ENCODE measurements at regions not wholly inside any gene's neighbourhood (a gene's known extent, or its start where the extent isn't known, plus 50 kb on each side); places are given as distances from the start of the nearest gene placed in this dataset.

DNA sequence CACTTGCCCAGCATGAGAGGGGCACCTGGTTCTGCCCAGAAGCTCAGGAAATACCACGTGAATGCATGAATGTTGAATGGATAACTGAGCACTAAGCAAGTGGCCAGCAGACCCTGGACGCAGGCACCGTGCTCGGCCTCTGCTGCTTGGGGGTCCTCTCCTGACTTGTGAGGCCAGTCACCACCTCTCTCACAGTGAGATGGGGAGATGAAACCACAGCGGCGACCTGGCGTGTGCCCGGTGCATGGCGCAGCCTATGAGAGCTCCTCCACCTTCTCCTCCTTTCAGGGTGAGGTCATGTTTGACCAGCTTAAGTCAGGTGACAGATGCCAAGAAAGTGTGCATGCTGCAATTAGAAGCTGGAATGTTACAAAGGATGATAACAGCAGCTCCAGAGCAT, 75.5 kb downstream of the HMX1 start:
- Mint-ChIP-seq H3K27ac (no peak overlapping the region), H3K4me1 (no peaks in the 10 kb centered on the region), H3K36me3 (ENCODE audit: low read depth) (no peaks in the 10 kb centered on the region), H3K27me3 (no peaks in the 10 kb centered on the region), H3K4me3 (no peak overlapping the region), H3K9me3 (ENCODE audit: low read depth) (no peaks in the 10 kb centered on the region)
- ChIA-PET CTCF (no interaction called here), POLR2A (no interaction called here)
- DNase-seq (no peak), ATAC-seq (no peak)
- intact Hi-C loops (cut with DNase I, micrococcal nuclease) = no loop called here

DNA sequence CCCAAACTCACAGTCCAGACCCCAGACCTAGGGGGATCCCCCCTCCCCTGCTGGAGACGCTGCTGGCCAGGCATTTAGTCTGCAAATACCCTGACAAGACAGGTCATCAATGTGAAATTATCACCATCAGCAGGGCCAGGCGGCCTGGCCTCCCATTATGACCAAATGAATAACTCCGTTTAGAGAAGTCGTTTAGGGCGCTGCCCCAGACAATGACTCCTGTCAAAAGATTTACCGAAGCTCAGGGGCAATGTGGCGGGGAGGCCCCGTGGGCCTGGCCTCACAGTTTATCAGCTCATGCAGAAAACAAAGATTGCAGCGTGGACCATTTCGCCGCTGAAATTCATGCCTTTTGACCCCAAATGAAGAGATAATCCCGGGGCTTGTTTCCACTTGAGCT, 76.5 kb downstream of the HMX1 start:
- intact Hi-C loops (cut with DNase I, micrococcal nuclease) = no loop called here
- no peaks in the 10 kb centered on the region for H3K27me3 Mint-ChIP-seq
- H3K9me3 Mint-ChIP-seq (ENCODE audit: low read depth) = no peaks in the 10 kb centered on the region
- no peak overlapping the region for H3K27ac Mint-ChIP-seq
- no peak for DNase-seq
- no peaks in the 10 kb centered on the region for H3K36me3 Mint-ChIP-seq (ENCODE audit: low read depth)
- no peak overlapping the region for H3K4me3 Mint-ChIP-seq
- POLR2A ChIA-PET = no interaction called here
- CTCF ChIA-PET = interaction anchor here (0.7 kb wide), 1 partner anchor 11 kb away, joined by 3 read pairs; no protein-coding TSS in a partner anchor
- no peaks in the 10 kb centered on the region for H3K4me1 Mint-ChIP-seq
- ATAC-seq = no peak

DNA sequence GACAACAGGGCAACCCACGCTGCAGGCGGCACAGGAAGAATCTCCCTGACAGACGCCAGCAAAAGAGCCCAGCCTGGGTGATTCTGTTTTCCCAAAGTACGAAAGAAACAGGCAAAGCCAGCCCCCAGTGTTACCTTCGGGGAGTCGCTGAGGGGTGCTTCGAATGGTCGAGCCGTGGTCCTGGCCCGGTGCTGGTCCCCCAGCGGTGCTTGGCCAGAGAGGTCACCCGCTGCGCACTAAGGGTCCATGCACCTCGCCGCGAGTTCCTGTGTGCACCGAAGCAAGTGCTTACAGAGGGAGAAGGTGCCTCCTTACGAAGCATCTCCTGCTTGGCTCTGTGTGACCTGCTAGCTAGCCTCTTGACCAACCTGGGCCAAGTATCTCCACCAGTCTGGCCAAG, 77.1 kb downstream of the HMX1 start:
- Mint-ChIP-seq H3K27ac (no peak overlapping the region), H3K4me1 (no peaks in the 10 kb centered on the region), H3K4me3 (no peak overlapping the region), H3K36me3 (ENCODE audit: low read depth) (no peaks in the 10 kb centered on the region), H3K9me3 (ENCODE audit: low read depth) (no peaks in the 10 kb centered on the region), H3K27me3 (no peaks in the 10 kb centered on the region)
- ATAC-seq (no peak), DNase-seq (no peak)
- CTCF ChIA-PET = interaction anchor here (0.7 kb wide), 1 partner anchor 11 kb away, joined by 3 read pairs; no protein-coding TSS in a partner anchor
- POLR2A ChIA-PET = no interaction called here
- intact Hi-C loops (cut with DNase I, micrococcal nuclease) = no loop called here

DNA sequence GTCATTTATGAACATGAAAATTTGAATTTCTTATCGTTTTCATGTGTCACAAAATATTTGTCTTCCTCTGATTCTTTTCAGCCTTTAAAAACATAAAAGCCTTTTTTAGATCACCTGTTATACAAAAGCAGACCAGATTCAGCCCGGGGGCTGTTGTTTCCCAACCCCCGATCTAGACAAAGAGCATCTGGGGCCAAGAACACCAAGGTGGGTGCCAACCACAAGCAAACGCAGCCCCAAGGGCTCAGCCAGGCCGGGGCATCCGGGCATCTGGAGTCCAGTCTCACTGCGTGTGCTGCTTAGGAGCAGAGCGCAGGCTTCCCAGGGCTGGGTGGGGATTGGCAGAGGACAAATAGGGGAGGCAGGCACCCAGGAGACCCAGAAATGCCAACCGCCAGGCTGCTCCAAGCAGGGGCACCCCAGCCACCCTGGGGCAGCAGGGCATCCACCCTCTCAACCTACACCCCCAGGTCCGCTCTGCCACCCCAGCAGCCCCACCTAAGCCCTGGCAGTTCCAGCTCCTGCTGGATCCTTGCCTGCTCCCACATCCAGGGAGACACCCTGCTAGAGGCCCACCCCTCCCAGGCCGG, 78.0 kb downstream of the HMX1 start:
- intact Hi-C loops (cut with DNase I, micrococcal nuclease) = no loop called here
- Mint-ChIP-seq H3K4me1 (no peaks in the 10 kb centered on the region), H3K27ac (no peak overlapping the region), H3K27me3 (no peaks in the 10 kb centered on the region), H3K4me3 (no peak overlapping the region), H3K36me3 (ENCODE audit: low read depth) (no peaks in the 10 kb centered on the region), H3K9me3 (ENCODE audit: low read depth) (no peaks in the 10 kb centered on the region)
- no peak for DNase-seq
- ATAC-seq = no peak
- ChIA-PET CTCF (no interaction called here), POLR2A (no interaction called here)

DNA sequence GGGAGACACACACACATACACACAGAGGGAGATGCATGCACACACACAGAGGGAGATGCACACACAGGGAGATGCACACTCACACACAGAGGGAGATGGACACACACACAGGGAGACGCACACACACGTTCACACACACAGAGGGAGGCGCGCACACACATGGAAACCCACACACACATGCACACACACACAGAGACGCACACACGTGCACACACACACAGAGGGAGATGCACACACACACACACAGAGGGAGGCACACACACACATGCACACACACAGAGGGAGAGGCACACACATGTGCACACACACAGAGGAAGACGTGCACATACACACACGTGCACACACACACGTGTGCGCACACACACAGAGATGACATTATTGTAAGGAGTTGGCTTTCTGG, 79.1 kb downstream of the HMX1 start:
- no peaks in the 10 kb centered on the region for H3K27me3 Mint-ChIP-seq
- ATAC-seq (no peak), DNase-seq (no peak)
- POLR2A ChIA-PET = no interaction called here
- no peak overlapping the region for H3K4me3 Mint-ChIP-seq
- CTCF ChIA-PET = no interaction called here
- no peaks in the 10 kb centered on the region for H3K4me1 Mint-ChIP-seq
- no peak overlapping the region for H3K27ac Mint-ChIP-seq
- intact Hi-C loops (cut with DNase I, micrococcal nuclease) = no loop called here
- no peaks in the 10 kb centered on the region for H3K9me3 Mint-ChIP-seq (ENCODE audit: low read depth)
- H3K36me3 Mint-ChIP-seq (ENCODE audit: low read depth) = no peaks in the 10 kb centered on the region

DNA sequence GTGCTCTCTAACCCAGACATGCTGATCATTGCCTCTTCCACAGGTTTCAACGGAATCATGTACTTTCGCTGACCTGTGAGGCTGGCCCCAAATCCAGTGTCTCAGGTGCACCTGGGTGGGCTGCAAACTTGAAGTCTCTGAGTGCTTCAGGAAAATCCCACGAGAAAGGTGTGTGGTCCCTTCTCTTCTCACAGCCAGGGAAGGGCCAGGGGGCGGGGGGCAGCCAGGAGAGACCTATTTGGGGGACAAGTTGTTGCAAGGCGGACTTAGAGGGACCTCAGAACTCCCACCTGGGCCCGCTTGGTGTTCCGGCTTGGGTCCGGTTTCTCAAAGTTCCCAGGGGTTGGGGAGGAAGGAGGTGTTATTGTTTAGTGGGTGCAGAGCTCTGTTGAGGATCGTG, 80.0 kb downstream of the HMX1 start:
- no peaks in the 10 kb centered on the region for H3K27me3 Mint-ChIP-seq
- ChIA-PET CTCF (no interaction called here), POLR2A (no interaction called here)
- H3K4me3 Mint-ChIP-seq = no peak overlapping the region
- no peaks in the 10 kb centered on the region for H3K36me3 Mint-ChIP-seq (ENCODE audit: low read depth)
- ATAC-seq (no peak), DNase-seq (no peak)
- no peak overlapping the region for H3K27ac Mint-ChIP-seq
- H3K9me3 Mint-ChIP-seq (ENCODE audit: low read depth) = no peaks in the 10 kb centered on the region
- intact Hi-C loops (cut with DNase I, micrococcal nuclease) = no loop called here
- H3K4me1 Mint-ChIP-seq = no peaks in the 10 kb centered on the region

DNA sequence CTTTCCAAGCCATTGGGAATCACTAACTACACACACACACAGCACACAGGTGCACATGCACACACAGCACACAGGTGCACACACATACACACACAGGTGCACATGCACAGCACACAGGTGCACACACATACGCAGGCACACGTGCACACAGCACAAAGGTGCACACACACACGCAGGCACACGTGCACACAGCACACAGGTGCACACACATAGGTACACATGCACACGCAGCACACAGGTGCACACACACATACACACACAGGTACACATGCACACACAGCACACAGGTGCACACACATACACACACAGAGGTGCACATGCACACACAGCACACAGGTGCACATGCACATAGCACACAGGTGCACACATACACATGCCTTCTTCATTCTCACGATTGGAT, 80.9 kb downstream of the HMX1 start:
- intact Hi-C loops (cut with DNase I, micrococcal nuclease) = no loop called here
- H3K4me1 Mint-ChIP-seq = no peaks in the 10 kb centered on the region
- ATAC-seq (no peak), DNase-seq (no peak)
- no peaks in the 10 kb centered on the region for H3K9me3 Mint-ChIP-seq (ENCODE audit: low read depth)
- H3K36me3 Mint-ChIP-seq (ENCODE audit: low read depth) = no peaks in the 10 kb centered on the region
- no peak overlapping the region for H3K4me3 Mint-ChIP-seq
- H3K27me3 Mint-ChIP-seq = no peaks in the 10 kb centered on the region
- ChIA-PET POLR2A (no interaction called here), CTCF (no interaction called here)
- no peak overlapping the region for H3K27ac Mint-ChIP-seq

DNA sequence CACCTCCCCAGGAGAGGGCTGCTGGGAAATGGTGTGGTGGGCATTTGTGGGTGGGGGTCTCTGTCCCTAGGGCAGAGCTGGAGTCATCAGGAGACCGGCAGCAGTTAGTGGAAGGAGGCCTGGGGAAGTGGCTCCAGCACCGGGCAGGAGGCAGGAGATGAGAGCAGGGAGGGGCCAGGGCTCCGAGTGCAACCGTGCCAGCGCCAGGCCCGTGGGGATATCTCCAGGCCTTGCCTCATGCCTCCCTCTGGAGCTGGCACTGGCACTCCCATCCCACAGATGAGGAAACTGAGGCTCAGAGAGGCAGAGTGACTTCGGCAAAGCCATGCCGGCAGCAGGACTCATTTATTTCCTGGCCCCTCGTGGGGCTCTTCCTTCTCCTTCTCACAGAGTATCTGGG, 83.5 kb downstream of the HMX1 start:
- no peak overlapping the region for H3K27ac Mint-ChIP-seq
- no peaks in the 10 kb centered on the region for H3K9me3 Mint-ChIP-seq (ENCODE audit: low read depth)
- no peaks in the 10 kb centered on the region for H3K4me1 Mint-ChIP-seq
- H3K36me3 Mint-ChIP-seq (ENCODE audit: low read depth) = no peaks in the 10 kb centered on the region
- no peak overlapping the region for H3K4me3 Mint-ChIP-seq
- no peaks in the 10 kb centered on the region for H3K27me3 Mint-ChIP-seq
- ATAC-seq (no peak), DNase-seq (no peak)
- intact Hi-C loops (cut with DNase I, micrococcal nuclease) = no loop called here
- CTCF ChIA-PET = no interaction called here
- POLR2A ChIA-PET = no interaction called here

DNA sequence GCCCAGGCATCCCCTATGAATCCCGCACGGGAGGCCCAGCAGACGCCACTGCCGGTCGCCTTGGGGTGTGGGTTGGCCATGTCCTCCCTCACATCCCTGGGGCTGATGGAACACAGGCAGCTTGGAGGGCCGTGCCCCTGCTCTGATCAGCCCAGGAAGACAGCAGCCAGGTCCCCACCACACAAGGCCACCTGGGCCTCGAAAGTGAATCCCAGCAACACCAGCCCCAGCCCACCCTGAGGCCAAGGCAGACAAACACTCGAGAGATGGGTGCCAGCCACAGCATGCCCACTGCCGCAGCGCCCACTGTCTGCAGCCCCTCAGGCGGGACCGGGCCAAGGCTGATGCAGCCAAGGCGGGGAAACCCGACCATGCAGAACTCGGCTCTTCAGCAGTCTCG, 85.5 kb downstream of the HMX1 start:
- POLR2A ChIA-PET = no interaction called here

DNA sequence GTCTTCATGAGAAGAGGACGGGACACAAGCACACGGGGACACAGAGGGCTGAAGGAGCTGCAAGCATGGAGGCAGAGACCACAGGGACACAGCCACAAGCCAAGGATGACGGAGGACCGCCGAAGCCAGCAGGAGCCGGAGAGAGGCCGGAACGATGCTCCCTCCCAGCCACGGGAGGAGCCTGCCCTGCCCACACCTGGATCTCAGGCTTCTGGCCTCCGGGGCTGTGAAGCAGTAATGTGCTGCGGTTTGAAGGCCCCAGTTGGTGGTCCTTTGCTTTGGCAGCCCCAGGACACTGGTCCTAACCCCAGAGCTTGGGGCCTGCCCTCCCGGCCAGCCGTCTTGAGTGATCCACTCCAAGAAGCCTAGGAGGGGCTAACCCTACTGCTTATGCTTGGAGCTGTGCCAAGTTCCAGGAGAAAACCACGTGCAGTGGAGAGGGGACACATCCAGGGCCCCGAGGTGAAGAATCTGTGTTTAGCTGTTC, 85.9 kb downstream of the HMX1 start:
- Mint-ChIP-seq H3K9me3 (ENCODE audit: low read depth) (no peaks in the 10 kb centered on the region), H3K36me3 (ENCODE audit: low read depth) (no peaks in the 10 kb centered on the region), H3K4me3 (no peak overlapping the region), H3K4me1 (no peaks in the 10 kb centered on the region), H3K27ac (no peak overlapping the region), H3K27me3 (no peaks in the 10 kb centered on the region)
- ATAC-seq (no peak), DNase-seq (no peak)
- POLR2A ChIA-PET = no interaction called here
- CTCF ChIA-PET = no interaction called here
- intact Hi-C loops (cut with DNase I, micrococcal nuclease) = no loop called here

More for the DNA sequence above, 85.5 kb downstream of the HMX1 start:
- Mint-ChIP-seq H3K27ac (no peak overlapping the region), H3K4me3 (no peak overlapping the region), H3K27me3 (no peaks in the 10 kb centered on the region), H3K9me3 (ENCODE audit: low read depth) (no peaks in the 10 kb centered on the region), H3K36me3 (ENCODE audit: low read depth) (no peaks in the 10 kb centered on the region), H3K4me1 (no peaks in the 10 kb centered on the region)
- CTCF ChIA-PET = no interaction called here
- intact Hi-C loops (cut with DNase I, micrococcal nuclease) = no loop called here
- no peak for ATAC-seq
- no peak for DNase-seq

DNA sequence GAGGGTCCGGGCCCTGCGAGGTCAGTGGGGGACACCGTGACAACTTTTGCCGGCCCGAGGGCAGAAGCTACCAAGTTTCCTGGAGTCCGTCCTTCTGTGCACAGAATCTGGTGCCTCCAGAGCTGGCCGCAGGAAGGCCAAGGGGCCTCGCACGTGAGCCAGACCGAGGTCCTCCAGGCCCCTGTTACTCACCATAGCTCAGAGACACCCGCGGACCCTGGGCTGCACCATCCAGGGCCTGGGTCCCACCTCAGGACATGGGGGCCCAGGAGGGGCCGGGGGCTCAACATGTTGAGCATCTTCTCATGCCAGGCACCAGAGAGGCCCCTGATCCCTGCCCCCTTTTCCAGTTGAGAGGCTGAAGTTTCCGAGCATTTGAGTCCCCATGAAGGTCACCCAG, 87.9 kb downstream of the HMX1 start:
- no peak overlapping the region for H3K27ac Mint-ChIP-seq
- intact Hi-C loops (cut with DNase I, micrococcal nuclease) = no loop called here
- no peaks in the 10 kb centered on the region for H3K27me3 Mint-ChIP-seq
- H3K4me3 Mint-ChIP-seq = no peak overlapping the region
- POLR2A ChIA-PET = no interaction called here
- DNase-seq (no peak), ATAC-seq (no peak)
- H3K4me1 Mint-ChIP-seq = no peaks in the 10 kb centered on the region
- CTCF ChIA-PET = interaction anchor here (0.6 kb wide), 1 partner anchor 11 kb away, joined by 3 read pairs; no protein-coding TSS in a partner anchor
- H3K36me3 Mint-ChIP-seq (ENCODE audit: low read depth) = no peaks in the 10 kb centered on the region
- H3K9me3 Mint-ChIP-seq (ENCODE audit: low read depth) = no peaks in the 10 kb centered on the region

DNA sequence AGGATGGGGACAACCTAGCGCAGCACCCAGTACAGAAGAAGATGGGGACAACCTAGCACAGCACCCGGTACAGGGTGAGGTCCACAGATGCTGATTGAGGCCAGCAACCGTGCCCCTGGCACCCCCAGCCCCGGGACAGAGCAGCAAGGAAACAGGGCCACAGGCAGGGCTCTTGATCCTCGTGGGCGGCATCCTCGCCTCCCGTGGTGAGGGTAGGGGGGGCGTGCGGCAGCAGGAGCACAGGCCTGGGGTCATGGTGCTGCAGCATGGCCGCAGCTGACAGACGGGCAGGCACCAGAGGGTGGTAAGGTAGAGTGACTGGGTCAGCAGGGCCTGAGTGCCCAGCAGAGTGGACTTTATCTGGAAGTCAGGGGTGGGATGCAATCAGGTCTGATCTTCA, 89.5 kb downstream of the HMX1 start:
- ChIA-PET CTCF (no interaction called here), POLR2A (no interaction called here)
- no peaks in the 10 kb centered on the region for H3K9me3 Mint-ChIP-seq (ENCODE audit: low read depth)
- intact Hi-C loops (cut with DNase I, micrococcal nuclease) = no loop called here
- no peak overlapping the region for H3K27ac Mint-ChIP-seq
- ATAC-seq (no peak), DNase-seq (no peak)
- no peaks in the 10 kb centered on the region for H3K4me1 Mint-ChIP-seq
- H3K36me3 Mint-ChIP-seq (ENCODE audit: low read depth) = no peaks in the 10 kb centered on the region
- H3K27me3 Mint-ChIP-seq = no peaks in the 10 kb centered on the region
- no peak overlapping the region for H3K4me3 Mint-ChIP-seq

DNA sequence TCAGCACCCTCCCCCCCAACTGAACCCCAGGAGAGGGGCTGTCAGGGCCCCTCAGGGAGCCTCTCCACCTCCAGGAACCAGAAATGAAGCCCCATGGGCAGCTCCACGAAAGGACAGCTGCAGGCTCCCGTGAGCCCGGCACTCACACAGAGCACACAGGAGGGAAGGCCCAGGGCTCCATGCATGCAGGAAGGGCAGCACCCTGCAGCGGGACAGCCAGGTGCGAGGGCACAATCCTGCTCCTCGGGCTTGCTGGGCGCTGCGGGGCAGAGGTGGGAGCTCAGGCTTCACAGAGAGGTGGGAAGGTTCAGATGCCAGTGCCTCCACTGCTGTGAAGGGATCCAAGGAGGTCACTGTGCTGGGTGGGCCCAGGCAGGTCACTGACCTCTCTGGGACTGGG, 90.0 kb downstream of the HMX1 start:
- H3K4me1 Mint-ChIP-seq = no peaks in the 10 kb centered on the region
- no peaks in the 10 kb centered on the region for H3K36me3 Mint-ChIP-seq (ENCODE audit: low read depth)
- no peak overlapping the region for H3K4me3 Mint-ChIP-seq
- CTCF ChIA-PET = no interaction called here
- POLR2A ChIA-PET = no interaction called here
- ATAC-seq (no peak), DNase-seq (no peak)
- H3K27ac Mint-ChIP-seq = no peak overlapping the region
- no peaks in the 10 kb centered on the region for H3K27me3 Mint-ChIP-seq
- intact Hi-C loops (cut with DNase I, micrococcal nuclease) = no loop called here
- H3K9me3 Mint-ChIP-seq (ENCODE audit: low read depth) = no peaks in the 10 kb centered on the region
